Omental fat pad (tissue), 3 donors: ENCODE measurements at regions not wholly inside any gene's neighbourhood (a gene's known extent, or its start where the extent isn't known, plus 50 kb on each side); places are given as distances from the start of the nearest gene placed in this dataset.

Source experiments
- ATAC-seq: fragments of 150-250 bp; one replicate; pipeline ENCODE4 v1.9.1; 2016; ENCODE audit warnings: mild to moderate bottlenecking, moderate library complexity; ENCODE audit not compliant: low FRiP score
- DNase-seq: peaks from one replicate; pipeline ENCODE4 v3.0.0-alpha.2; 2019; ENCODE audit warnings: low spot score
- TF ChIP-seq, protein P1 (sequence below), 3 donors: fragments of 450-650 bp; IDR thresholded peaks; one replicate each; pipeline ENCODE4 v1.5.1; 2016 to 2017; ENCODE audit warnings: antibody characterized with exemption in 3 of 3, mild to moderate bottlenecking in 3 of 3, moderate library complexity in 2 of 3

DNA sequence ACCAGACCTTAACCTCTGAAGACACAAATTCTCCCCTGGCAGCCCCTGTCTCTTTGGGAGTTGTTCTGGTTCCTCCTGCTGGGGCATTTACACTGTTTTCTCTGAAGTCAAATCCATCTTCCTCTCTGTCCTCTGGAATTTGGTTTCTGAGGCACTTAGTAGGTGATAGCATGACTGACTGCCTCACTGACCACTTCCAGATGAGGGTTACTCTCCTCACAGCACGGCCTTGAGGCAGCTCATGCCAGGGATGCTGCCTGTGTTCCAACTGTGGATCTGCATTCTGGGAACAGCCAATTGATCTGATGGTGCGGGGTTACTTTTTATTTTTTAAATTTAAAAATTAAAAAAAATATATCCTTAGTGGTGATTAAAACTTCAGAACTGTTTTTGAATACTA lies 140.9 kb upstream of the ROPN1 start:
- peak; percentile 46 for ATAC-seq
- no peak for DNase-seq
- TF ChIP-seq, protein P1, sequence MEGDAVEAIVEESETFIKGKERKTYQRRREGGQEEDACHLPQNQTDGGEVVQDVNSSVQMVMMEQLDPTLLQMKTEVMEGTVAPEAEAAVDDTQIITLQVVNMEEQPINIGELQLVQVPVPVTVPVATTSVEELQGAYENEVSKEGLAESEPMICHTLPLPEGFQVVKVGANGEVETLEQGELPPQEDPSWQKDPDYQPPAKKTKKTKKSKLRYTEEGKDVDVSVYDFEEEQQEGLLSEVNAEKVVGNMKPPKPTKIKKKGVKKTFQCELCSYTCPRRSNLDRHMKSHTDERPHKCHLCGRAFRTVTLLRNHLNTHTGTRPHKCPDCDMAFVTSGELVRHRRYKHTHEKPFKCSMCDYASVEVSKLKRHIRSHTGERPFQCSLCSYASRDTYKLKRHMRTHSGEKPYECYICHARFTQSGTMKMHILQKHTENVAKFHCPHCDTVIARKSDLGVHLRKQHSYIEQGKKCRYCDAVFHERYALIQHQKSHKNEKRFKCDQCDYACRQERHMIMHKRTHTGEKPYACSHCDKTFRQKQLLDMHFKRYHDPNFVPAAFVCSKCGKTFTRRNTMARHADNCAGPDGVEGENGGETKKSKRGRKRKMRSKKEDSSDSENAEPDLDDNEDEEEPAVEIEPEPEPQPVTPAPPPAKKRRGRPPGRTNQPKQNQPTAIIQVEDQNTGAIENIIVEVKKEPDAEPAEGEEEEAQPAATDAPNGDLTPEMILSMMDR (IDR thresholded peaks at IDR 0.05): no peak

DNA sequence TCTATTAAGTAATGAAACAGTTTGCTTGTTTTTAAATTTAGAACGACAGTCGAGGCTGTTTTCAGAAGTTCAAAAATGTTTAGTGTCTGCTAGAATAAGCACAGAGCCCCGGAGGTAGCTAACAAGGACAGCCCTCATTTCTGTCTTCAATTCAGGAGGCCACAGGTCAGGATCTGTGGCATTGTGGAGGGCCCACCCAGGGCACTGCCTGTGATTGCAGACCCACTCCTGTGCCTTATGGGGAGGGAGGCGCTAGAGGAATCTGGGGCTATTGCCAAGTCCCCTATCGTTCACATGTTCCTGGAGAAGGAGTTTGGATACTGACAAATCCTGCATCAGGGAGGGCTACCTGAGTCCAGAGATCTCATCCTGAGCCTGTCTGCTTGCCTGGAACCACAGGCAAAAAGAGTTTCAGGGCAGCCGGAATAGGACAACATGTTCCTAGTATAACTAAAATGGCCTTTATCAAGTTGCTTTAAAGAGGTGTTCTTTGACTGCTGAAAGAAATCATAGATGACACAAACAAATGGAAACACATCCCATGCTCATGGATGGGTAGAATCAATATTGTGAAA lies 141.5 kb upstream of the ROPN1 start:
- TF ChIP-seq, protein P1 (IDR thresholded peaks at IDR 0.05): no peak
- DNase-seq: no peak
- ATAC-seq: no peak

DNA sequence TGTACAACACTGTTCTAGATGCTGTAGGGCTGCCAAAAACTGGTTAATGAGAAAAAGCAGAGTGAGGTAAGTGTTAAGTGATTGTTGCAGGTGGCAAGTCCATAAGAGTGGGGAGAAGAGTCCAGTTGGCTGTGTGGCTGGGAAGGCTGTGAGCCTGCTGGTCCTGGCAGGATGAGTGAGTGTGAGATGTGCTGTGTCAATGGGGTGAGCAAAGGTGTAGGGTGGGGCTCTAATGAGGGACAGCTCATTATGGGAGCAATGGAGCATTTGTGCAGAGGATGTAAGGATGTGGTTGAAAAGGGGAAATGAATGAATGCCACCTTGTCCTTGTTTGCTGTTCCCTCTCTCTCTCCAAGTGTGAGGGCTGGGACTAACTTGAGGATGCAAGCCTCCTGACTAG lies 145.3 kb upstream of the ROPN1 start:
- no peak for DNase-seq
- ATAC-seq: no peak
- TF ChIP-seq, protein P1 (IDR thresholded peaks at IDR 0.05): no peak

DNA sequence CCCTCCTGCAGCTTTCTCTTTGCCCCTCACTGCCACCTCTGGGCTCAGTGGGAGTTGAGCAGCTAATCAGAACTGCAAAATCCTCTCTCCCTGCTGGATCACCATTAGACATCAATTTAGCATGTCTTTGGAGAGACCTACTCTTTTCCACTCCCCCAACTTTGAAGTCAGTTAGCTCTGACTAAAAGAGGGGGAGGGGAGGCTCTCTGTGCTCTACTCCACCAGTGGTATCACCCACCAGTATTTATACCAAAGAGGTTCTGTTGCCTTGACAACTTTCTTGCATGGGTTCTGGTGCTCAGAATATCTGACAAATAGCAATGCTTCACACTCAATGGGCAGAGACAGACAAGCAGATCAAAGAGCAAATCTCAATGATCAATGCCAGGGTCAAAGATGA lies 146.2 kb upstream of the ROPN1 start:
- TF ChIP-seq, protein P1 (IDR thresholded peaks at IDR 0.05): no peak
- DNase-seq (no peak), ATAC-seq (no peak)

DNA sequence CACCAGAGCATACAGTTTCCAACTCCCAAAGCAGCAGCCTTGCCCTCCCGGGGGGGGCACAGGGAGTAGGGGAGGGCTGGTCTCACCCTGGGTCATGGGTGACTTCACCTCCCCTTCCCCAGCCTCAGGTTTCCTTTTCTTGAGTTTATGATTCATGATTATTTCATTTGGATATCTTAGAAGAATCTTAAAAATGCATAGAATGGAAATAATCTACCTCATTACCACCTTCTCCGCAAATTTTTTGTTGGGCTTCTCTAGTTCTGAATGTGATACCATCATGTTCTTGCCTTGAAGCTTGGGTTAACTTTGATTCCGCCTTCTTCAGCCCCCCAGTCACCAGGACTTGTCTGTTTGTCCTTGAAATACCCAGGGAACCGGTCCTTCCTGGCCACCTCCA lies 148.8 kb upstream of the ROPN1 start:
- no peak for ATAC-seq
- DNase-seq: no peak
- TF ChIP-seq, protein P1 (IDR thresholded peaks at IDR 0.05): no peak

DNA sequence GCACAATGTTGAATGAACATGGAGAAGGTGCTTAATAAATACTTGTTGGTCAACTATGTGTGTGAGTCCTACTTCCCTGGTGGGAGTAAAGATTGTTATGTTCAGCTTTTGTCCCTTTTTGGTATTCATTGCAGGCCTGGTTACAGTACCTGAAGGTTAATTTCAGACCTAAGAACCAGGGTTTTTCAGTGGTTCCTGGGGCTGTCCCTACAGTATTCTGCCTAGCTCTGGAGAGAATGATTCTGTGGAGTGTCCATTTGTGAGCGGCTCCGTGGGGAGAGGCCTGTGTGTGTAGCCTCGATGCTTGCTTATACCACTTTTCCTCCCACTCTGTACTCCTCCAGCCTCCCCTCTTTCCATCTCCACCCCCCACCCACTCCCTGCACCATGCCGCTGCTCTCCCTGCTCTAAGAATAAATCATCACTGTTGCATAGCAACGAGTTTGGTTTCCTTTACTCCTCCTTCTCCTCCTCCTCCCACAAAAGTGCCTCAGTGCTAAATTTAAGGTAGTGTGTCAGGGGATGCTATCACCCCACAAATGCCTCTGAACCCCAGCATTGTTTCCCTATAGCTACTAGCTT lies 150.6 kb upstream of the ROPN1 start:
- DNase-seq: no peak

DNA sequence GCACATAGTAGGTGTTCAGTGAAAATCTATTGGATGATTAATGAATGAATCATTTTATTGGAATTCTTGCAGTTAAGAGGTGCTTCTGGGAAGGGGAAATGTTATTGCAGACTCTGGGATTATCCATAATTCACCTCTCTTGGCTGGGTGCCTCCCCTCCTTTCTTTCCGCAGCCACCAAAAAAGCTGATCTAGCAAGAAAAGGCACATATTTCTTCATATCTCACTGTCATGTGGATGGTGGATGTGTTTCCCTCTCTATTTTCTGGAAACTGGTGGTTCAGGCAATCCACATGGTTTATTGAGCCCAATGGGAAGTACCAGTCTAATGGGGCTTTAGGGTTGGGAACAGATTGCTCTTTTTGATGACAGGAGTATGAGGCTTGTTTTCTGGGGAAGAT lies 151.1 kb upstream of the ROPN1 start:
- TF ChIP-seq, protein P1 (IDR thresholded peaks at IDR 0.05): no peak
- DNase-seq: no peak
- ATAC-seq: peak; percentile 38

More for the DNA sequence above, 150.6 kb upstream of the ROPN1 start:
- TF ChIP-seq, protein P1 (IDR thresholded peaks at IDR 0.05): no peak
- ATAC-seq: no peak
